WTC11 (cell line): ENCODE measurements at regions not wholly inside any gene's neighbourhood (a gene's known extent, or its start where the extent isn't known, plus 50 kb on each side); places are given as distances from the start of the nearest gene placed in this dataset.

ENCODE experiments used
- ATAC-seq: fragments of 200-7000 bp; cut with Tn5 transposase; 2 replicates; pipeline ENCODE4 v1.10.0; 2021; ENCODE audit warnings: mild to moderate bottlenecking, moderate library complexity
- CTCF ChIA-PET: fragments of 300-600 bp; sonication (Branson Sonifier 250); formaldehyde crosslinking; loops from one replicate; lab custom pipeline; 2021; ENCODE audit warnings: antibody characterized with exemption; lab: Charles Lee
- POLR2A ChIA-PET: fragments of 350-600 bp; sonication (Branson Sonifier 250); formaldehyde crosslinking; loops from one replicate; lab custom pipeline; 2021; ENCODE audit warnings: antibody characterized with exemption; lab: Charles Lee
- DNase-seq: peaks from one replicate; pipeline ENCODE4 v3.0.0; 2021; ENCODE audit warnings: low spot score
- H3K27ac Mint-ChIP-seq: 2 replicates; pipeline ENCODE4 v1.8.0; 2021; ENCODE audit warnings: mixed read lengths
- H3K27me3 Mint-ChIP-seq: 2 replicates; pipeline ENCODE4 v1.8.0; 2021; ENCODE audit warnings: low read depth, mild to moderate bottlenecking, moderate library complexity, mixed read lengths
- H3K36me3 Mint-ChIP-seq: 2 replicates; pipeline ENCODE4 v1.8.0; 2021; ENCODE audit warnings: mixed read lengths
- H3K4me1 Mint-ChIP-seq: 2 replicates; pipeline ENCODE4 v1.8.0; 2022; ENCODE audit warnings: mixed read lengths
- H3K4me3 Mint-ChIP-seq: 2 replicates; pipeline ENCODE4 v1.8.0; 2021; ENCODE audit warnings: mild to moderate bottlenecking, moderate library complexity, mixed read lengths
- H3K9me3 Mint-ChIP-seq: 2 replicates; pipeline ENCODE4 v1.8.0; 2021; ENCODE audit warnings: mixed read lengths
- ATF1 ChIP-seq: sonication (generic); formaldehyde crosslinking; IDR thresholded peaks from 2 replicates; pipeline ENCODE4 v1.8.1; 2023; ENCODE audit warnings: mild to moderate bottlenecking, moderate library complexity, missing genetic modification reagents
- CREB1 ChIP-seq: sonication (generic); formaldehyde crosslinking; IDR thresholded peaks from 2 replicates; pipeline ENCODE4 v1.8.0; 2023; ENCODE audit warnings: mild to moderate bottlenecking, missing genetic modification reagents
- ELF4 ChIP-seq: sonication (generic); formaldehyde crosslinking; IDR thresholded peaks from 2 replicates; pipeline ENCODE4 v1.8.1; 2022; ENCODE audit warnings: low read depth, mild to moderate bottlenecking, moderate library complexity, missing genetic modification reagents
- FOXJ3 ChIP-seq: sonication (generic); formaldehyde crosslinking; IDR thresholded peaks from 2 replicates; pipeline ENCODE4 v1.9.0; 2021; ENCODE audit warnings: missing genetic modification reagents, mild to moderate bottlenecking, borderline replicate concordance
- FOXK1 ChIP-seq: sonication (generic); formaldehyde crosslinking; IDR thresholded peaks from 2 replicates; pipeline ENCODE4 v1.8.0; 2022; ENCODE audit warnings: mild to moderate bottlenecking, moderate library complexity, missing genetic modification reagents
- FOXP1 ChIP-seq: sonication (generic); formaldehyde crosslinking; IDR thresholded peaks from 2 replicates; pipeline ENCODE4 v1.8.0; 2022; ENCODE audit warnings: missing genetic modification reagents, mild to moderate bottlenecking, moderate library complexity, borderline replicate concordance
- JAZF1 ChIP-seq: fragments of 250-450 bp; sonication (Bioruptor Pico); IDR thresholded peaks from 2 replicates; pipeline ENCODE4 v1.9.0; 2021; ENCODE audit warnings: moderate library complexity, mild to moderate bottlenecking, inconsistent platforms
- JUN ChIP-seq: sonication (generic); formaldehyde crosslinking; IDR thresholded peaks from 2 replicates; pipeline ENCODE4 v1.8.0; 2023; ENCODE audit warnings: mild to moderate bottlenecking, missing genetic modification reagents
- MXD4 ChIP-seq: fragments of 250-450 bp; sonication (Bioruptor Pico); IDR thresholded peaks from 2 replicates; pipeline ENCODE4 v1.8.0; 2021; ENCODE audit warnings: mild to moderate bottlenecking, moderate library complexity, borderline replicate concordance
- PRRX2 ChIP-seq: fragments of 250-450 bp; sonication (Bioruptor Pico); IDR thresholded peaks from 2 replicates; pipeline ENCODE4 v1.8.0; 2021; ENCODE audit warnings: mild to moderate bottlenecking
- SMAD3 ChIP-seq: sonication (generic); formaldehyde crosslinking; IDR thresholded peaks from 2 replicates; pipeline ENCODE4 v1.8.0; 2022; ENCODE audit warnings: missing genetic modification reagents, mild to moderate bottlenecking, borderline replicate concordance
- TEAD1 ChIP-seq: sonication (generic); formaldehyde crosslinking; IDR thresholded peaks from 2 replicates; pipeline ENCODE4 v1.8.0; 2022; ENCODE audit warnings: mild to moderate bottlenecking, missing genetic modification reagents
- TP53 ChIP-seq: sonication (generic); formaldehyde crosslinking; IDR thresholded peaks from 2 replicates; pipeline ENCODE4 v1.8.1; 2023; ENCODE audit warnings: mild to moderate bottlenecking, missing genetic modification reagents
- ZNF138 ChIP-seq: sonication (generic); formaldehyde crosslinking; conservative IDR thresholded peaks from 2 replicates; pipeline ENCODE4 v1.8.1; 2022; ENCODE audit warnings: mild to moderate bottlenecking, moderate library complexity, missing genetic modification reagents
- ZNF219 ChIP-seq: sonication (generic); formaldehyde crosslinking; IDR thresholded peaks from 2 replicates; pipeline ENCODE4 v1.8.0; 2023; ENCODE audit warnings: missing genetic modification reagents, mild to moderate bottlenecking, borderline replicate concordance
- ZNF232 ChIP-seq: sonication (generic); formaldehyde crosslinking; IDR thresholded peaks from 2 replicates; pipeline ENCODE4 v1.8.0; 2022; ENCODE audit warnings: mild to moderate bottlenecking, missing genetic modification reagents
- ZNF396 ChIP-seq: fragments of 250-450 bp; sonication (Bioruptor Pico); IDR thresholded peaks from 2 replicates; pipeline ENCODE4 v1.8.0; 2021; ENCODE audit warnings: mild to moderate bottlenecking, moderate library complexity, borderline replicate concordance
- ZNF423 ChIP-seq: fragments of 250-450 bp; sonication (Bioruptor Pico); IDR thresholded peaks from 2 replicates; pipeline ENCODE4 v2.1.2; 2022; ENCODE audit warnings: mild to moderate bottlenecking, moderate library complexity
- TF ChIP-seq, protein P1 (sequence below): fragments of 250-450 bp; sonication (Bioruptor Pico); IDR thresholded peaks from 2 replicates; pipeline ENCODE4 v1.9.0; 2021; ENCODE audit warnings: mild to moderate bottlenecking, borderline replicate concordance
- TF ChIP-seq, protein P2 (sequence below): sonication (generic); formaldehyde crosslinking; IDR thresholded peaks from 2 replicates; pipeline ENCODE4 v1.8.1; 2022; ENCODE audit warnings: mild to moderate bottlenecking, moderate library complexity, missing genetic modification reagents
- TF ChIP-seq, protein P3 (sequence below): sonication (generic); formaldehyde crosslinking; IDR thresholded peaks from 2 replicates; pipeline ENCODE4 v1.8.1; 2023; ENCODE audit warnings: mild to moderate bottlenecking, missing genetic modification reagents
- TF ChIP-seq, protein P4 (sequence below): sonication (generic); formaldehyde crosslinking; IDR thresholded peaks from 2 replicates; pipeline ENCODE4 v1.8.0; 2022; ENCODE audit warnings: mild to moderate bottlenecking, missing genetic modification reagents
- TF ChIP-seq, protein P5 (sequence below): sonication (generic); formaldehyde crosslinking; IDR thresholded peaks from 2 replicates; pipeline ENCODE4 v1.8.1; 2022; ENCODE audit warnings: mild to moderate bottlenecking, missing genetic modification reagents, moderate library complexity, borderline replicate concordance

DNA sequence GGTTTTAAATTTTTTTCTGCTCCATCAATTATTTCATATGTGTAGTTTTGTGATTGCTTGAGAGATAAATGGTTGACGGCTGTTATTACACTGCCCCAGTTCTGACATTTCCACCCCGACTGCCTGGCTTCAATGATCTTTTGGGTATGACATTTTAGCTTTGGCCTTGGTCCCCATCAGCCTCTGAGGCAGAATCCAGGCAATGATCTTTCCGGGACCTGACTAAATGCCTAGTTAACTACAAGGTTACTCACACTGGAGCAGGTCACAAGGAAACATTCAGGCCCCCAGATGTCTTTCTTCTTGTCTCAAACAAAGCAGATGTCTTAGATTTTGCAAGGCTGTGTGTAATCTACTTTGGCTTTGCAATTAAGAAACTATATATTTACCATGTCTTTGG, 61.1 kb upstream of the TMCO5A start (continued):
- TF ChIP-seq, protein P1, sequence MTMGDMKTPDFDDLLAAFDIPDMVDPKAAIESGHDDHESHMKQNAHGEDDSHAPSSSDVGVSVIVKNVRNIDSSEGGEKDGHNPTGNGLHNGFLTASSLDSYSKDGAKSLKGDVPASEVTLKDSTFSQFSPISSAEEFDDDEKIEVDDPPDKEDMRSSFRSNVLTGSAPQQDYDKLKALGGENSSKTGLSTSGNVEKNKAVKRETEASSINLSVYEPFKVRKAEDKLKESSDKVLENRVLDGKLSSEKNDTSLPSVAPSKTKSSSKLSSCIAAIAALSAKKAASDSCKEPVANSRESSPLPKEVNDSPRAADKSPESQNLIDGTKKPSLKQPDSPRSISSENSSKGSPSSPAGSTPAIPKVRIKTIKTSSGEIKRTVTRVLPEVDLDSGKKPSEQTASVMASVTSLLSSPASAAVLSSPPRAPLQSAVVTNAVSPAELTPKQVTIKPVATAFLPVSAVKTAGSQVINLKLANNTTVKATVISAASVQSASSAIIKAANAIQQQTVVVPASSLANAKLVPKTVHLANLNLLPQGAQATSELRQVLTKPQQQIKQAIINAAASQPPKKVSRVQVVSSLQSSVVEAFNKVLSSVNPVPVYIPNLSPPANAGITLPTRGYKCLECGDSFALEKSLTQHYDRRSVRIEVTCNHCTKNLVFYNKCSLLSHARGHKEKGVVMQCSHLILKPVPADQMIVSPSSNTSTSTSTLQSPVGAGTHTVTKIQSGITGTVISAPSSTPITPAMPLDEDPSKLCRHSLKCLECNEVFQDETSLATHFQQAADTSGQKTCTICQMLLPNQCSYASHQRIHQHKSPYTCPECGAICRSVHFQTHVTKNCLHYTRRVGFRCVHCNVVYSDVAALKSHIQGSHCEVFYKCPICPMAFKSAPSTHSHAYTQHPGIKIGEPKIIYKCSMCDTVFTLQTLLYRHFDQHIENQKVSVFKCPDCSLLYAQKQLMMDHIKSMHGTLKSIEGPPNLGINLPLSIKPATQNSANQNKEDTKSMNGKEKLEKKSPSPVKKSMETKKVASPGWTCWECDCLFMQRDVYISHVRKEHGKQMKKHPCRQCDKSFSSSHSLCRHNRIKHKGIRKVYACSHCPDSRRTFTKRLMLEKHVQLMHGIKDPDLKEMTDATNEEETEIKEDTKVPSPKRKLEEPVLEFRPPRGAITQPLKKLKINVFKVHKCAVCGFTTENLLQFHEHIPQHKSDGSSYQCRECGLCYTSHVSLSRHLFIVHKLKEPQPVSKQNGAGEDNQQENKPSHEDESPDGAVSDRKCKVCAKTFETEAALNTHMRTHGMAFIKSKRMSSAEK (CRISPR knock-in tag), result no peak
- TF ChIP-seq, protein P2, sequence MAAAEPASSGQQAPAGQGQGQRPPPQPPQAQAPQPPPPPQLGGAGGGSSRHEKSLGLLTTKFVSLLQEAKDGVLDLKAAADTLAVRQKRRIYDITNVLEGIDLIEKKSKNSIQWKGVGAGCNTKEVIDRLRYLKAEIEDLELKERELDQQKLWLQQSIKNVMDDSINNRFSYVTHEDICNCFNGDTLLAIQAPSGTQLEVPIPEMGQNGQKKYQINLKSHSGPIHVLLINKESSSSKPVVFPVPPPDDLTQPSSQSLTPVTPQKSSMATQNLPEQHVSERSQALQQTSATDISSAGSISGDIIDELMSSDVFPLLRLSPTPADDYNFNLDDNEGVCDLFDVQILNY (CRISPR knock-in tag), result no peak
- TF ChIP-seq ATF1 (CRISPR knock-in tag) (no peak), ZNF232 (CRISPR knock-in tag) (no peak)

DNA sequence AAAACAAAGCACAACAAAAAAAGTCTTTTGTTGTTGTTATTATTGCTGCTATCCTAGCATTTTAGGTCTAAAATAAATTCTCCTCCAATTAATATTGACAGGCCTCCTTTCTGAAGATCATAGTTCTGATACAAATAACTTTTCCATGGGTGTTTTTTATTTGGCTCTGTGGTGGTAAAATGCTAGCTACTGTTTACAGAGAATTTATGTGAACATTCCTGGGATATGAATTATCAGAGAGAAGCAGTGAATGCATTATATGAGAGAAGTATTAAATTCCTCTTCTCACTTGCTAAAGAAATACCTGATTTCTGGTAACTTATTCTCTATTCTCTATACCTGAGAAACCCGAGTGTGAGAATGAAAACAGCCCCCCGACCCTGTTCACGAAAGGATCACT, 57.5 kb upstream of the TMCO5A start:
- Mint-ChIP-seq H3K4me3 (no peak overlapping the region), H3K27ac (no peak overlapping the region), H3K9me3 (no peaks in the 10 kb centered on the region), H3K4me1 (peaks cover 14% of the 10 kb centered on the region), H3K27me3 (no peaks in the 10 kb centered on the region), H3K36me3 (no peaks in the 10 kb centered on the region)
- TF ChIP-seq MXD4 (CRISPR knock-in tag), result no peak
- TF ChIP-seq ZNF423, result no peak
- TF ChIP-seq ZNF138 (CRISPR knock-in tag), result no peak
- TF ChIP-seq PRRX2, result no peak
- no peak for TF ChIP-seq FOXJ3
- TF ChIP-seq, protein P3, sequence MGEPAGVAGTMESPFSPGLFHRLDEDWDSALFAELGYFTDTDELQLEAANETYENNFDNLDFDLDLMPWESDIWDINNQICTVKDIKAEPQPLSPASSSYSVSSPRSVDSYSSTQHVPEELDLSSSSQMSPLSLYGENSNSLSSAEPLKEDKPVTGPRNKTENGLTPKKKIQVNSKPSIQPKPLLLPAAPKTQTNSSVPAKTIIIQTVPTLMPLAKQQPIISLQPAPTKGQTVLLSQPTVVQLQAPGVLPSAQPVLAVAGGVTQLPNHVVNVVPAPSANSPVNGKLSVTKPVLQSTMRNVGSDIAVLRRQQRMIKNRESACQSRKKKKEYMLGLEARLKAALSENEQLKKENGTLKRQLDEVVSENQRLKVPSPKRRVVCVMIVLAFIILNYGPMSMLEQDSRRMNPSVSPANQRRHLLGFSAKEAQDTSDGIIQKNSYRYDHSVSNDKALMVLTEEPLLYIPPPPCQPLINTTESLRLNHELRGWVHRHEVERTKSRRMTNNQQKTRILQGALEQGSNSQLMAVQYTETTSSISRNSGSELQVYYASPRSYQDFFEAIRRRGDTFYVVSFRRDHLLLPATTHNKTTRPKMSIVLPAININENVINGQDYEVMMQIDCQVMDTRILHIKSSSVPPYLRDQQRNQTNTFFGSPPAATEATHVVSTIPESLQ, result no peak
- TF ChIP-seq ZNF396 (CRISPR knock-in tag), result no peak
- TF ChIP-seq TP53 (CRISPR knock-in tag), result no peak
- no peak for TF ChIP-seq FOXK1
- no peak for TF ChIP-seq SMAD3 (CRISPR knock-in tag)
- TF ChIP-seq ZNF219 (CRISPR knock-in tag), result no peak
- TF ChIP-seq ELF4 (CRISPR knock-in tag), result no peak
- CTCF ChIA-PET, result no interaction called here
- ATAC-seq (no peak), DNase-seq (no peak)
- POLR2A ChIA-PET, result no interaction called here

DNA sequence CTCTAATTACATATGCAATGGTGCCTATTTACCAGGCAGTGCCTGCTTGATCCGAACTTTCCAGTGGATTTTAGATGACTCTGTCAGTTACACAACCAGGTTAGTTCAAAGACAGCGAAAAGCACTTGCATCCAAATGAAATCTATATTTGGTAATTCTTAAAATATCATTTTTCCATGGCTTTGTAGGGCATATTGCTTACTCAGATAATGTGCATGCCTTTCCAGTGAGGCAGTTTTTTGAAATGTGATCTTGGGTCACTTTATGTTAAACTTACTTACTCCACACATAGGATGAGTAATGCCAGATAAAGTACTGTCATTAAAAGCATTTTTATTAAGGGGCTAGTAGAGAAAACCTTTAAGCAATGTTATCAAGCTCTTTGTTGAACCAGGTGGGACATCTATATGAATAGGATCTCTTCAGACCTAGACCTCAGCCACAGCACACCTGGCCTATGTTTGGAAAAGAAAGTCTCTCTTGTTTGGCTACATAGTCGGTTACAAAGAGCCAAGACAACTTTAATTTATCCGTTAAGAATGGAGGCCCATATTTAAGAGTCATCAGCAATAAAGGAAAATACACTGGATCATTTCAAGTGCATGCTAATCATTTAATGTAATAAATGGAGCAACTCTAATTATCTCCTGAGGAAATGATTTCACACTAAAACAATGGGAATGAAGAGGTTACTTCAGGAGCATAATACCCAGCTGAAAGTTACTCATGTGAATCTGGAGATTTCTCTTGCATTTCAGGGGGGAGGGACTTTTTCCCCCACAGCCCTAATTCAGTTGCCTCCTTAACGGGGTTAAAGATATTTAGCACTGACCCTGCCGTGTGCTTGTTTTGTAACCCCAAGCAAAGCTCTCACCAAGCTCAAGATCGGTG, 56.3 kb upstream of the TMCO5A start:
- H3K27me3 Mint-ChIP-seq, result no peaks in the 10 kb centered on the region
- peaks cover 7% of the 10 kb centered on the region for H3K4me1 Mint-ChIP-seq
- POLR2A ChIA-PET, result no interaction called here
- H3K9me3 Mint-ChIP-seq, result no peaks in the 10 kb centered on the region
- H3K4me3 Mint-ChIP-seq, result no peak overlapping the region
- no peaks in the 10 kb centered on the region for H3K36me3 Mint-ChIP-seq
- CTCF ChIA-PET, result interaction anchor here (1.9 kb wide), 1 partner anchor 14 kb away, joined by 12 read pairs; no protein-coding TSS in a partner anchor
- H3K27ac Mint-ChIP-seq, result no peak overlapping the region
- ATAC-seq (no peak), DNase-seq (no peak)
- TF ChIP-seq FOXP1 (CRISPR knock-in tag), result no peak
- TF ChIP-seq TEAD1, result no peak
- no peak for TF ChIP-seq JAZF1 (CRISPR knock-in tag)
- TF ChIP-seq, protein P4, sequence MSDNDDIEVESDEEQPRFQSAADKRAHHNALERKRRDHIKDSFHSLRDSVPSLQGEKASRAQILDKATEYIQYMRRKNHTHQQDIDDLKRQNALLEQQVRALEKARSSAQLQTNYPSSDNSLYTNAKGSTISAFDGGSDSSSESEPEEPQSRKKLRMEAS (CRISPR knock-in tag), result no peak
- no peak for TF ChIP-seq JUN
- TF ChIP-seq, protein P5, sequence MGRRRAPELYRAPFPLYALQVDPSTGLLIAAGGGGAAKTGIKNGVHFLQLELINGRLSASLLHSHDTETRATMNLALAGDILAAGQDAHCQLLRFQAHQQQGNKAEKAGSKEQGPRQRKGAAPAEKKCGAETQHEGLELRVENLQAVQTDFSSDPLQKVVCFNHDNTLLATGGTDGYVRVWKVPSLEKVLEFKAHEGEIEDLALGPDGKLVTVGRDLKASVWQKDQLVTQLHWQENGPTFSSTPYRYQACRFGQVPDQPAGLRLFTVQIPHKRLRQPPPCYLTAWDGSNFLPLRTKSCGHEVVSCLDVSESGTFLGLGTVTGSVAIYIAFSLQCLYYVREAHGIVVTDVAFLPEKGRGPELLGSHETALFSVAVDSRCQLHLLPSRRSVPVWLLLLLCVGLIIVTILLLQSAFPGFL (CRISPR knock-in tag), result no peak
- no peak for TF ChIP-seq CREB1 (CRISPR knock-in tag)
